Progenitor cell of endocrine pancreas (in vitro differentiated cells): ENCODE measurements at regions not wholly inside any gene's neighbourhood (a gene's known extent, or its start where the extent isn't known, plus 50 kb on each side); places are given as distances from the start of the nearest gene placed in this dataset.

Experiments
- DNase-seq: peaks from one replicate; pipeline ENCODE4 v3.0.0; 2021; ENCODE audit warnings: low spot score; ENCODE audit not compliant: unreplicated experiment
- H3K27ac Mint-ChIP-seq: 2 replicates; pipeline ENCODE4 v1.8.0; 2021; ENCODE audit warnings: mild to moderate bottlenecking, moderate library complexity, mixed read lengths
- H3K27me3 Mint-ChIP-seq: 2 replicates; pipeline ENCODE4 v1.8.0; 2021; ENCODE audit warnings: mixed read lengths
- H3K36me3 Mint-ChIP-seq: 2 replicates; pipeline ENCODE4 v1.8.0; 2022; ENCODE audit warnings: mixed read lengths; ENCODE audit not compliant: insufficient read depth
- H3K4me1 Mint-ChIP-seq: 2 replicates; pipeline ENCODE4 v1.8.0; 2021; ENCODE audit warnings: low read depth, mixed read lengths
- H3K4me3 Mint-ChIP-seq: 2 replicates; pipeline ENCODE4 v1.8.0; 2021; ENCODE audit warnings: low read depth, mild to moderate bottlenecking, moderate library complexity, mixed read lengths
- H3K9me3 Mint-ChIP-seq: 2 replicates; pipeline ENCODE4 v1.8.0; 2021; ENCODE audit warnings: low read depth, mixed read lengths
- TF ChIP-seq, protein P1 (sequence below): fragments of 200-600 bp; sonication (generic); IDR thresholded peaks from one replicate; pipeline ENCODE4 v1.5.0; 2021; ENCODE audit warnings: antibody characterized with exemption, mild to moderate bottlenecking; ENCODE audit not compliant: unreplicated experiment

DNA sequence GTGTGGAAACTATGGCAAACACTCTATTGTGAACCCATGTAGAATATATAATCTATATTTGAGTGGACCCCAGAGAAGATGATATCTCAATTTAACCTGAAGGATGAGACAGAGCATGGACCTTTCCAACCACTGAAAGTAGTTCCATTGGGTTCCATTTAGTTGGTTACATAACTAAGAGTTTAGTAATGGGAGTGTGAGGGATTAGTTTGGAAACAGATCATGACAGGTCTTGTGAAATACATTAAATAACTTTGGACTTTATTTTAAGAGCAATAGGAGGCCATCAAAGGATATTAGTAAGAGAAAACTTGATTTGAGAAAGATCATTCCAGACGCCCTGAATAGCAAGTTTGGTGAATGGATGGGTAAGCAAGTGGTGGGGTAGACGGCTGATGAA, 487.2 kb upstream of the ROBO2 start:
- TF ChIP-seq, protein P1, sequence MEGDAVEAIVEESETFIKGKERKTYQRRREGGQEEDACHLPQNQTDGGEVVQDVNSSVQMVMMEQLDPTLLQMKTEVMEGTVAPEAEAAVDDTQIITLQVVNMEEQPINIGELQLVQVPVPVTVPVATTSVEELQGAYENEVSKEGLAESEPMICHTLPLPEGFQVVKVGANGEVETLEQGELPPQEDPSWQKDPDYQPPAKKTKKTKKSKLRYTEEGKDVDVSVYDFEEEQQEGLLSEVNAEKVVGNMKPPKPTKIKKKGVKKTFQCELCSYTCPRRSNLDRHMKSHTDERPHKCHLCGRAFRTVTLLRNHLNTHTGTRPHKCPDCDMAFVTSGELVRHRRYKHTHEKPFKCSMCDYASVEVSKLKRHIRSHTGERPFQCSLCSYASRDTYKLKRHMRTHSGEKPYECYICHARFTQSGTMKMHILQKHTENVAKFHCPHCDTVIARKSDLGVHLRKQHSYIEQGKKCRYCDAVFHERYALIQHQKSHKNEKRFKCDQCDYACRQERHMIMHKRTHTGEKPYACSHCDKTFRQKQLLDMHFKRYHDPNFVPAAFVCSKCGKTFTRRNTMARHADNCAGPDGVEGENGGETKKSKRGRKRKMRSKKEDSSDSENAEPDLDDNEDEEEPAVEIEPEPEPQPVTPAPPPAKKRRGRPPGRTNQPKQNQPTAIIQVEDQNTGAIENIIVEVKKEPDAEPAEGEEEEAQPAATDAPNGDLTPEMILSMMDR: no peak
- no peaks in the 10 kb centered on the region for H3K9me3 Mint-ChIP-seq
- H3K36me3 Mint-ChIP-seq: no peaks in the 10 kb centered on the region
- H3K27ac Mint-ChIP-seq: no peak overlapping the region
- H3K4me3 Mint-ChIP-seq: no peak overlapping the region
- no peak for DNase-seq
- H3K27me3 Mint-ChIP-seq: no peaks in the 10 kb centered on the region
- H3K4me1 Mint-ChIP-seq: no peaks in the 10 kb centered on the region

DNA sequence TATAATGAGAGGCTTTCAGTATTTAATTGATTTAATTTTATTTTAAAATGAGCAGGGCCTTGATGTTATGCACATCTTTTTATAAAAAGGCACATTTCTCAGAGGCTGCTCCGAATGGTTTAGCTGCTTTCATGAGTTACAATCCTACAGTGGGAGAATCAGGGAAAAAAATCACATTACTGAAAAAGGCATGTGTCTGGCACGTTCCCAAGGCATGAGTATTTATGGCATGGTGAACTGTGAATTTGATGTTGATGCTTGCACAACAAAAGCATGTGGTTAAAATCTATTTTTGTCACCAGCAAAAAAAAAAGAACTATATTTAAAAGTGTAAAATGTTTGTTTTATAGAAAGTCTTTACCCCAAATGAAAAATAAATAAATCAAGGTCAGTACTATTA, 485.2 kb upstream of the ROBO2 start:
- no peaks in the 10 kb centered on the region for H3K36me3 Mint-ChIP-seq
- DNase-seq: no peak
- H3K4me1 Mint-ChIP-seq: no peaks in the 10 kb centered on the region
- no peaks in the 10 kb centered on the region for H3K9me3 Mint-ChIP-seq
- TF ChIP-seq, protein P1: no peak
- H3K4me3 Mint-ChIP-seq: no peak overlapping the region
- H3K27me3 Mint-ChIP-seq: no peaks in the 10 kb centered on the region
- no peak overlapping the region for H3K27ac Mint-ChIP-seq

DNA sequence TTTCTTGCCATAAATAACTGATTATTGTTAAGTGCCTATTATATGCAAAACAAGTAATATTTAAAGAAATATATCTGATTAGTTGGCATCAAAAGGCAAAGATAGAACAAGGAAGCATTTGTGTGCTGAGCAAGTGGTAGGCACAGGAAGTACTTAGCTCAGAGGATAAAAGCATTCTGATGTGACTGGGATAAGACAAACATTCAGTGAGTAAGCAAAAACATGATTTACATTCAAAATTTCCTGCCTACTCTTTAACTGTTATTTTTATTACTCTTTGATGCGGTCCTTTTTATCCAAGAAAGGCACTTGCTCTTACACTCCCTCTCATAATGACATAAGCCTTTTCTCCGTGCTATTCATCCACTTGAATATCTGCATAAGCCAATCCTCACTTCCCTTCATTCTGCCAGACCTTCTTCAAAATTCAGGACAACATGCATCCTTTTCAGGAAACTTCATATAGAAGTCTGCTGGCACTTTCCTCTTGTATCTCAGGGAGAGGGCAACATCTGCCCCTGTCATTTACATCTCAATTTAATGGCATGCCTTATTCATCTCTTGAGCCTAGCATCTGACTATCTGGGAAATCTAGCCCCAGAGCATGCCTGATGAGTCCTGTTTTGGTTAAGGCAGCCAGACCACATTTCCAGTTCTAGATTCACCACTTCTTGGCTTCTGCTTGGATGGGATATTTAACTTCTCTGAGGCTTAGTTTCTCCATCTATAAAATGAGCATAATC, 478.2 kb upstream of the ROBO2 start:
- TF ChIP-seq, protein P1: no peak
- Mint-ChIP-seq H3K27ac (no peak overlapping the region), H3K4me3 (no peak overlapping the region), H3K27me3 (no peaks in the 10 kb centered on the region), H3K36me3 (no peaks in the 10 kb centered on the region), H3K4me1 (no peaks in the 10 kb centered on the region), H3K9me3 (no peaks in the 10 kb centered on the region)
- DNase-seq: no peak

DNA sequence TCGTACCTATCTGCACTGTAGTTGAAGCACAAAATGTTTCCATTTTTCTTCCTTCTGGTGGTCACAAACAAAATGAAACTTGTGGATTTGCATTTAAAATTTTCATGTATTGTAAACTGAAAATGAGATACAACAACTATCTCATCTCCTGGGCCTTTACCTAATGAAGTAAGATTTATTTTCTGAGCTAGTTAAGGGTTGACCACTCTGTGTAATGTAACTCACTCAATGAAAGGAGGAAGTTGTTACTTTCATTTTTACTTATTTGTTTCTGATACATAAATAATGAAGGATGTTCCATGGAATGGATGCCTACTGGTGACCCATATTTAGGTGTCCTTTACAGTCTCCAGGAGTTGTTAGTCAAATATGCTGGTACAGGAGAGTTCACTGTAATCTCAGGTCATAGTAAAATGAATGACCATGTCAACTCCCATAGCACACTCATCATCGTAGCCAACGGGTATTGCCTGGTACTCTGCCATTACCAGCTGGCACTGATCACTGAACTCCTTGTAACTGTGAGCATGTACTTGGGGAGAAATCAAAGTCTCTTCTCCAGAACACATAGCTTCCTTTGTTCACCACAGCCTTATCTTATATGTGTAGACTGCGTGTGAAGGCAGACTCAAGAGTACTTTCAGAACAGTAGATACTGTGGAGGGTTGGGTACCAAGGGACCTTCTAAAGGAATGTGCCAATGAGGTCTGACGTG, 474.2 kb upstream of the ROBO2 start:
- no peaks in the 10 kb centered on the region for H3K9me3 Mint-ChIP-seq
- no peaks in the 10 kb centered on the region for H3K27me3 Mint-ChIP-seq
- no peak overlapping the region for H3K27ac Mint-ChIP-seq
- no peak for DNase-seq
- TF ChIP-seq, protein P1: no peak
- no peak overlapping the region for H3K4me3 Mint-ChIP-seq
- H3K4me1 Mint-ChIP-seq: no peaks in the 10 kb centered on the region
- no peaks in the 10 kb centered on the region for H3K36me3 Mint-ChIP-seq

DNA sequence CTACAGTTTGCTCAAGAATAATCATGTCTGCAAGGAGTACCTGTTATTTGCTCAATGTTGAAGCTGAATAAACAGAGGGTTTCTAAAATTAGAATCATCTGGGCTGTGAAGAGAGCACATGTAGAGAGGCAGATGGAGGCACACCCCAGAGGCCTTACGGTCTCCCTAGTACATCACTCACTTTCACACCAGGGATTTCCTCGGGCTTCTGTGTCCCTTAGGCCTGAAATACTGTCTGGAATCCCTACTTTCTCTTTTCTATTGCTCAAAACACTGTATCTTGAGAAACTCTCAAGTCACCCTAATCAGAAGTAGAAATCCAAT, 473.7 kb upstream of the ROBO2 start:
- H3K27ac Mint-ChIP-seq: no peak overlapping the region
- no peaks in the 10 kb centered on the region for H3K4me1 Mint-ChIP-seq
- H3K9me3 Mint-ChIP-seq: no peaks in the 10 kb centered on the region

More for the DNA sequence above, 473.7 kb upstream of the ROBO2 start:
- H3K4me3 Mint-ChIP-seq: no peak overlapping the region
- DNase-seq: no peak
- H3K27me3 Mint-ChIP-seq: no peaks in the 10 kb centered on the region
- TF ChIP-seq, protein P1: no peak
- H3K36me3 Mint-ChIP-seq: no peaks in the 10 kb centered on the region
